SK-N-SH treated with all-trans-retinoic acid at 6 μM for 48 hours (cell line): ENCODE measurements at regions not wholly inside any gene's neighbourhood (a gene's known extent, or its start where the extent isn't known, plus 50 kb on each side); places are given as distances from the start of the nearest gene placed in this dataset.

Source experiments
- ATAC-seq: fragments of 200-7000 bp; cut with Tn5 transposase; 3 replicates; pipeline ENCODE4 v1.9.1; 2020; ENCODE audit warnings: mild to moderate bottlenecking, moderate library complexity
- BACH2 ChIP-seq: fragments of 250-450 bp; sonication (Bioruptor Pico); IDR thresholded peaks from 2 replicates; pipeline ENCODE4 v1.9.0; 2021; ENCODE audit warnings: mild to moderate bottlenecking, borderline replicate concordance
- CSDC2 ChIP-seq: fragments of 250-450 bp; sonication (Bioruptor Pico); IDR thresholded peaks from 2 replicates; pipeline ENCODE4 v1.5.0; 2020; ENCODE audit warnings: mild to moderate bottlenecking, moderate library complexity
- GLIS3 ChIP-seq: fragments of 250-450 bp; sonication (Bioruptor Pico); IDR thresholded peaks from 2 replicates; pipeline ENCODE4 v1.5.0; 2020; ENCODE audit warnings: mild to moderate bottlenecking, moderate library complexity
- ISL1 ChIP-seq: fragments of 250-450 bp; sonication (Bioruptor Pico); IDR thresholded peaks from 2 replicates; pipeline ENCODE4 v2.1.2; 2022; ENCODE audit warnings: mild to moderate bottlenecking, moderate library complexity
- OSR1 ChIP-seq: fragments of 250-450 bp; sonication (Bioruptor Pico); IDR thresholded peaks from 2 replicates; pipeline ENCODE4 v1.8.0; 2022; ENCODE audit warnings: moderate library complexity, mild to moderate bottlenecking, inconsistent platforms
- PPARA ChIP-seq: fragments of 250-450 bp; sonication (Bioruptor Pico); IDR thresholded peaks from 2 replicates; pipeline ENCODE4 v1.5.0; 2020; ENCODE audit warnings: mild to moderate bottlenecking, borderline replicate concordance
- RARB ChIP-seq: fragments of 250-450 bp; sonication (Bioruptor Pico); IDR thresholded peaks from 2 replicates; pipeline ENCODE4 v1.8.0; 2021; ENCODE audit warnings: mild to moderate bottlenecking, moderate library complexity
- SNAI2 ChIP-seq: fragments of 250-450 bp; sonication (Bioruptor Pico); IDR thresholded peaks from 2 replicates; pipeline ENCODE4 v1.5.0; 2020; ENCODE audit warnings: mild to moderate bottlenecking, moderate library complexity
- TCF4 ChIP-seq: fragments of 250-450 bp; sonication (Bioruptor Pico); IDR thresholded peaks from 2 replicates; pipeline ENCODE4 v1.8.0; 2021; ENCODE audit warnings: mild to moderate bottlenecking, moderate library complexity, borderline replicate concordance
- TOX ChIP-seq: fragments of 250-450 bp; sonication (Bioruptor Pico); IDR thresholded peaks from 2 replicates; pipeline ENCODE4 v1.8.0; 2021; ENCODE audit warnings: mild to moderate bottlenecking, moderate library complexity, borderline replicate concordance
- ZC3H10 ChIP-seq: fragments of 250-450 bp; sonication (Bioruptor Pico); IDR thresholded peaks from 2 replicates; pipeline ENCODE4 v1.5.1; 2021; ENCODE audit warnings: mild to moderate bottlenecking, moderate library complexity
- ZFP3 ChIP-seq: fragments of 250-450 bp; sonication (Bioruptor Pico); IDR thresholded peaks from 2 replicates; pipeline ENCODE4 v1.5.0; 2020; ENCODE audit warnings: mild to moderate bottlenecking, moderate library complexity
- ZFP30 ChIP-seq: fragments of 450-650 bp; formaldehyde crosslinking; IDR thresholded peaks from 2 replicates; pipeline ENCODE4 v1.5.0; 2022; ENCODE audit warnings: mild to moderate bottlenecking, moderate library complexity
- ZNF70 ChIP-seq: fragments of 450-650 bp; formaldehyde crosslinking; IDR thresholded peaks from 2 replicates; pipeline ENCODE4 v1.5.0; 2020; ENCODE audit warnings: mild to moderate bottlenecking, moderate library complexity
- ZNF8 ChIP-seq: fragments of 450-650 bp; formaldehyde crosslinking; IDR thresholded peaks from 2 replicates; pipeline ENCODE4 v1.5.0; 2020; ENCODE audit warnings: mild to moderate bottlenecking, moderate library complexity
- TF ChIP-seq, protein P1 (sequence below): fragments of 250-450 bp; sonication (Bioruptor Pico); IDR thresholded peaks from 2 replicates; pipeline ENCODE4 v1.8.0; 2021; ENCODE audit warnings: low read depth, mild to moderate bottlenecking, moderate library complexity, borderline replicate concordance
- TF ChIP-seq, protein P2 (sequence below): fragments of 250-450 bp; sonication (Bioruptor Pico); IDR thresholded peaks from 2 replicates; pipeline ENCODE4 v1.8.0; 2020; ENCODE audit warnings: mild to moderate bottlenecking, moderate library complexity, borderline replicate concordance
- TF ChIP-seq, protein P3 (sequence below): fragments of 250-450 bp; sonication (Bioruptor Pico); IDR thresholded peaks from 2 replicates; pipeline ENCODE4 v1.5.0; 2020; ENCODE audit warnings: mild to moderate bottlenecking, moderate library complexity
- TF ChIP-seq, protein P4 (sequence below): fragments of 250-450 bp; sonication (Bioruptor Pico); IDR thresholded peaks from 2 replicates; pipeline ENCODE4 v1.5.1; 2020; ENCODE audit warnings: low read depth, mild to moderate bottlenecking, moderate library complexity

DNA sequence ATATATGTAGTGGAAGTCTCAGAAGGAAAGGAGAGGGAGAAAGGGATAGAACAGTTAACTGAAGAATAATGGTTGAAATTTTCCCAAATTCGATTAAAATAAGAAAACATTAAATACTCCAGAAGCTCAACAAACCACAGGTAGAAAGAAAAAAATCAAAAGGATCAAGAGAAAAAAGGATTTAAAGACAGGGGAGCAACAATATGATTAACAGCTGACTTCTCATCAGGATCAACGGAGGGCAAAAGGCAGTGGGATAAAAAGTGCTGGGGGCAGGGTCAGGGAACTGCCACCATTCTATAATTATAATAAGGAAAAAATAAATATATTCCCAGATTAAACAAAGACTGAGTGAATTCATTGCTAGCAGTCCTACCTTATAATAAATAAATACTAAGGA is 55.3 kb downstream of the CDKN2C start:
- ATAC-seq: no peak
- no peak for TF ChIP-seq TCF4 (CRISPR knock-in tag)
- TF ChIP-seq, protein P1, sequence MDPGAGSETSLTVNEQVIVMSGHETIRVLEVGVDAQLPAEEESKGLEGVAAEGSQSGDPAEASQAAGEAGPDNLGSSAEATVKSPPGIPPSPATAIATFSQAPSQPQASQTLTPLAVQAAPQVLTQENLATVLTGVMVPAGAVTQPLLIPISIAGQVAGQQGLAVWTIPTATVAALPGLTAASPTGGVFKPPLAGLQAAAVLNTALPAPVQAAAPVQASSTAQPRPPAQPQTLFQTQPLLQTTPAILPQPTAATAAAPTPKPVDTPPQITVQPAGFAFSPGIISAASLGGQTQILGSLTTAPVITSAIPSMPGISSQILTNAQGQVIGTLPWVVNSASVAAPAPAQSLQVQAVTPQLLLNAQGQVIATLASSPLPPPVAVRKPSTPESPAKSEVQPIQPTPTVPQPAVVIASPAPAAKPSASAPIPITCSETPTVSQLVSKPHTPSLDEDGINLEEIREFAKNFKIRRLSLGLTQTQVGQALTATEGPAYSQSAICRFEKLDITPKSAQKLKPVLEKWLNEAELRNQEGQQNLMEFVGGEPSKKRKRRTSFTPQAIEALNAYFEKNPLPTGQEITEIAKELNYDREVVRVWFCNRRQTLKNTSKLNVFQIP (CRISPR knock-in tag): no peak
- no peak for TF ChIP-seq CSDC2 (CRISPR knock-in tag)

DNA sequence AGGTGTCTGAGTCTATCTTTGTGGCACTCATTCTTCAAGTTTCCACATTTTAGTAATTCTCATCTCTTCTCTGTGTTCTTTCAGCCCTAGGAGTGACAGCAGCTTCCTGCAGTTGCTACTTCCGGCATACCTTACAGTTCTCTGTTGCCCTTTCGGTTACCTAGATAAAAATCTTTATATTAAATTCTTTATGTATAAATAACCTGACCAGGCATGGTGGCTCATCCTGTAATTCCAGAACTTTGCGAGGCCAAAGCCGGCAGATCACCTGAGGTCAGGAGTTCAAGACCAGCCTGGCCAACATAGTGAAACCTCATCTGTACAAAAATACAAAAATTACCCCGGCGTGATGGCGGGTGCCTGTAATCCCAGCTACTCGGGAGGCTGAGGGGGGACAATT is 62.9 kb downstream of the CDKN2C start:
- ATAC-seq: no peak
- TF ChIP-seq CSDC2 (CRISPR knock-in tag) (no peak), GLIS3 (CRISPR knock-in tag) (no peak), RARB (CRISPR knock-in tag) (no peak), BACH2 (CRISPR knock-in tag) (no peak), TOX (CRISPR knock-in tag) (no peak), ZNF70 (CRISPR knock-in tag) (no peak), ZFP30 (CRISPR knock-in tag) (no peak), SNAI2 (CRISPR knock-in tag) (no peak), PPARA (CRISPR knock-in tag) (no peak), ZFP3 (no peak), OSR1 (CRISPR knock-in tag) (no peak), TCF4 (CRISPR knock-in tag) (no peak), ISL1 (CRISPR knock-in tag) (no peak), ZC3H10 (CRISPR knock-in tag) (no peak), ZNF8 (no peak)
- TF ChIP-seq, protein P1 (CRISPR knock-in tag): no peak
- TF ChIP-seq, protein P2, sequence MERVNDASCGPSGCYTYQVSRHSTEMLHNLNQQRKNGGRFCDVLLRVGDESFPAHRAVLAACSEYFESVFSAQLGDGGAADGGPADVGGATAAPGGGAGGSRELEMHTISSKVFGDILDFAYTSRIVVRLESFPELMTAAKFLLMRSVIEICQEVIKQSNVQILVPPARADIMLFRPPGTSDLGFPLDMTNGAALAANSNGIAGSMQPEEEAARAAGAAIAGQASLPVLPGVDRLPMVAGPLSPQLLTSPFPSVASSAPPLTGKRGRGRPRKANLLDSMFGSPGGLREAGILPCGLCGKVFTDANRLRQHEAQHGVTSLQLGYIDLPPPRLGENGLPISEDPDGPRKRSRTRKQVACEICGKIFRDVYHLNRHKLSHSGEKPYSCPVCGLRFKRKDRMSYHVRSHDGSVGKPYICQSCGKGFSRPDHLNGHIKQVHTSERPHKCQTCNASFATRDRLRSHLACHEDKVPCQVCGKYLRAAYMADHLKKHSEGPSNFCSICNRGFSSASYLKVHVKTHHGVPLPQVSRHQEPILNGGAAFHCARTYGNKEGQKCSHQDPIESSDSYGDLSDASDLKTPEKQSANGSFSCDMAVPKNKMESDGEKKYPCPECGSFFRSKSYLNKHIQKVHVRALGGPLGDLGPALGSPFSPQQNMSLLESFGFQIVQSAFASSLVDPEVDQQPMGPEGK (CRISPR knock-in tag): no peak
- TF ChIP-seq, protein P3, sequence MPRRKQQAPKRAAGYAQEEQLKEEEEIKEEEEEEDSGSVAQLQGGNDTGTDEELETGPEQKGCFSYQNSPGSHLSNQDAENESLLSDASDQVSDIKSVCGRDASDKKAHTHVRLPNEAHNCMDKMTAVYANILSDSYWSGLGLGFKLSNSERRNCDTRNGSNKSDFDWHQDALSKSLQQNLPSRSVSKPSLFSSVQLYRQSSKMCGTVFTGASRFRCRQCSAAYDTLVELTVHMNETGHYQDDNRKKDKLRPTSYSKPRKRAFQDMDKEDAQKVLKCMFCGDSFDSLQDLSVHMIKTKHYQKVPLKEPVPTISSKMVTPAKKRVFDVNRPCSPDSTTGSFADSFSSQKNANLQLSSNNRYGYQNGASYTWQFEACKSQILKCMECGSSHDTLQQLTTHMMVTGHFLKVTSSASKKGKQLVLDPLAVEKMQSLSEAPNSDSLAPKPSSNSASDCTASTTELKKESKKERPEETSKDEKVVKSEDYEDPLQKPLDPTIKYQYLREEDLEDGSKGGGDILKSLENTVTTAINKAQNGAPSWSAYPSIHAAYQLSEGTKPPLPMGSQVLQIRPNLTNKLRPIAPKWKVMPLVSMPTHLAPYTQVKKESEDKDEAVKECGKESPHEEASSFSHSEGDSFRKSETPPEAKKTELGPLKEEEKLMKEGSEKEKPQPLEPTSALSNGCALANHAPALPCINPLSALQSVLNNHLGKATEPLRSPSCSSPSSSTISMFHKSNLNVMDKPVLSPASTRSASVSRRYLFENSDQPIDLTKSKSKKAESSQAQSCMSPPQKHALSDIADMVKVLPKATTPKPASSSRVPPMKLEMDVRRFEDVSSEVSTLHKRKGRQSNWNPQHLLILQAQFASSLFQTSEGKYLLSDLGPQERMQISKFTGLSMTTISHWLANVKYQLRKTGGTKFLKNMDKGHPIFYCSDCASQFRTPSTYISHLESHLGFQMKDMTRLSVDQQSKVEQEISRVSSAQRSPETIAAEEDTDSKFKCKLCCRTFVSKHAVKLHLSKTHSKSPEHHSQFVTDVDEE (CRISPR knock-in tag): no peak
- TF ChIP-seq, protein P4, sequence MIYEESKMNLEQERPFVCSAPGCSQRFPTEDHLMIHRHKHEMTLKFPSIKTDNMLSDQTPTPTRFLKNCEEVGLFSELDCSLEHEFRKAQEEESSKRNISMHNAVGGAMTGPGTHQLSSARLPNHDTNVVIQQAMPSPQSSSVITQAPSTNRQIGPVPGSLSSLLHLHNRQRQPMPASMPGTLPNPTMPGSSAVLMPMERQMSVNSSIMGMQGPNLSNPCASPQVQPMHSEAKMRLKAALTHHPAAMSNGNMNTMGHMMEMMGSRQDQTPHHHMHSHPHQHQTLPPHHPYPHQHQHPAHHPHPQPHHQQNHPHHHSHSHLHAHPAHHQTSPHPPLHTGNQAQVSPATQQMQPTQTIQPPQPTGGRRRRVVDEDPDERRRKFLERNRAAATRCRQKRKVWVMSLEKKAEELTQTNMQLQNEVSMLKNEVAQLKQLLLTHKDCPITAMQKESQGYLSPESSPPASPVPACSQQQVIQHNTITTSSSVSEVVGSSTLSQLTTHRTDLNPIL (CRISPR knock-in tag): no peak

DNA sequence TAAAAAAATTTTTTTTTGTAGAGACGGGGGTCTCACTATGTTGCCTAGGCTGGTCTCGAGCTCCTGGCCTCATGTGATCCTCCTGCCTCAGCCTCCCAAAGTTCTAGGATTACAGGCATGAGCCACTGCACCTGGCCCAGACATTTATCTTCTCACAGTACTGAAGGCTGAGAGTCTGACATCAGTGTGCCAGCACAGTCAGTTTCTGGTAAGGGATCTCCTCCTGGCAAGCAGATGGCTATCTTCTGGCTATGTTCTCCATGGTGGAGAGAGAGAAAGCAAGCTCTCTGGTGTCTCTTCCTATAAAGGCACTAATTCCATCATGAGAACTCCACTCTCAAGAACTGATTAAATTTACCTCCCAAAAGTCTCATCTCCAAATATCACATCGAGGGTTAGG is 57.8 kb upstream of the C1orf185 start:
- TF ChIP-seq ZFP3: no peak
- no peak for TF ChIP-seq ZNF8
- TF ChIP-seq PPARA (CRISPR knock-in tag): no peak
- no peak for TF ChIP-seq TCF4 (CRISPR knock-in tag)
- TF ChIP-seq, protein P4 (CRISPR knock-in tag): no peak
- no peak for TF ChIP-seq BACH2 (CRISPR knock-in tag)
- no peak for TF ChIP-seq CSDC2 (CRISPR knock-in tag)
- TF ChIP-seq ZC3H10 (CRISPR knock-in tag): no peak
- TF ChIP-seq ISL1 (CRISPR knock-in tag): no peak
- peak; percentile 51; the same call in 2 of the 3 replicates for ATAC-seq
